Right atrium auricular region (tissue), 2 donors: ENCODE measurements at regions not wholly inside any gene's neighbourhood (a gene's known extent, or its start where the extent isn't known, plus 50 kb on each side); places are given as distances from the start of the nearest gene placed in this dataset.

Source experiments
- DNase-seq: peaks from one replicate; pipeline ENCODE4 v3.0.0-alpha.2; 2019; ENCODE audit warnings: low spot score
- H3K27ac ChIP-seq, 2 donors: fragments of 200-600 bp; sonication (generic); 1 replicate in 1 of 2; 2 replicates in 1 of 2; pipeline ENCODE4 v1.5.1; 2016 to 2019
- H3K27me3 ChIP-seq, 2 donors: fragments of 200-600 bp; sonication (generic); one replicate each; pipeline versions ENCODE4 v1.5.1 to v1.6.0; 2017 to 2019
- H3K36me3 ChIP-seq: fragments of 200-600 bp; sonication (generic); one replicate; pipeline ENCODE4 v1.5.1; 2016
- H3K4me1 ChIP-seq, 2 donors: fragments of 200-600 bp; sonication (generic); one replicate each; pipeline versions ENCODE4 v1.5.1 to v1.6.0; 2017 to 2019
- H3K4me3 ChIP-seq, 2 donors: fragments of 200-600 bp; sonication (generic); 1 replicate in 1 of 2; 2 replicates in 1 of 2; pipeline ENCODE4 v1.5.1; 2017 to 2019; ENCODE audit warnings: mild to moderate bottlenecking in 1 of 2, moderate library complexity in 1 of 2
- H3K9me3 ChIP-seq, 2 donors: fragments of 200-600 bp; sonication (generic); one replicate each; pipeline ENCODE4 v1.5.1; 2019
- TF ChIP-seq, protein P1 (sequence below), 2 donors: fragments of 200-600 bp; sonication (generic); IDR thresholded peaks; one replicate each; pipeline ENCODE4 v1.5.1; 2019; ENCODE audit warnings: antibody characterized with exemption in 2 of 2

GRCh38 chr5:135671052-135671705 is 92.4 kb upstream of the CXCL14 start:
- no peak for DNase-seq
- H3K27me3 ChIP-seq = no peaks in the 10 kb centered on the region
- H3K36me3 ChIP-seq = no peaks in the 10 kb centered on the region
- TF ChIP-seq, protein P1, sequence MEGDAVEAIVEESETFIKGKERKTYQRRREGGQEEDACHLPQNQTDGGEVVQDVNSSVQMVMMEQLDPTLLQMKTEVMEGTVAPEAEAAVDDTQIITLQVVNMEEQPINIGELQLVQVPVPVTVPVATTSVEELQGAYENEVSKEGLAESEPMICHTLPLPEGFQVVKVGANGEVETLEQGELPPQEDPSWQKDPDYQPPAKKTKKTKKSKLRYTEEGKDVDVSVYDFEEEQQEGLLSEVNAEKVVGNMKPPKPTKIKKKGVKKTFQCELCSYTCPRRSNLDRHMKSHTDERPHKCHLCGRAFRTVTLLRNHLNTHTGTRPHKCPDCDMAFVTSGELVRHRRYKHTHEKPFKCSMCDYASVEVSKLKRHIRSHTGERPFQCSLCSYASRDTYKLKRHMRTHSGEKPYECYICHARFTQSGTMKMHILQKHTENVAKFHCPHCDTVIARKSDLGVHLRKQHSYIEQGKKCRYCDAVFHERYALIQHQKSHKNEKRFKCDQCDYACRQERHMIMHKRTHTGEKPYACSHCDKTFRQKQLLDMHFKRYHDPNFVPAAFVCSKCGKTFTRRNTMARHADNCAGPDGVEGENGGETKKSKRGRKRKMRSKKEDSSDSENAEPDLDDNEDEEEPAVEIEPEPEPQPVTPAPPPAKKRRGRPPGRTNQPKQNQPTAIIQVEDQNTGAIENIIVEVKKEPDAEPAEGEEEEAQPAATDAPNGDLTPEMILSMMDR (IDR thresholded peaks at IDR 0.05) = no peak
- no peaks in the 10 kb centered on the region for H3K4me1 ChIP-seq
- H3K9me3 ChIP-seq = peaks cover 0 to 18% of the 10 kb centered on the region in 2 donors
- no peak overlapping the region for H3K4me3 ChIP-seq
- H3K27ac ChIP-seq = no peak overlapping the region

GRCh38 chr5:135670588-135670987 is 91.8 kb upstream of the CXCL14 start:
- Histone ChIP-seq H3K27me3 (no peaks in the 10 kb centered on the region), H3K36me3 (no peaks in the 10 kb centered on the region), H3K9me3 (peaks cover 0 to 12% of the 10 kb centered on the region in 2 donors), H3K4me3 (no peak overlapping the region), H3K27ac (no peak overlapping the region), H3K4me1 (no peaks in the 10 kb centered on the region)
- TF ChIP-seq, protein P1 (IDR thresholded peaks at IDR 0.05) = no peak
- DNase-seq = no peak

- H3K4me1 ChIP-seq = no peaks in the 10 kb centered on the region
- no peak for DNase-seq
- no peaks in the 10 kb centered on the region for H3K36me3 ChIP-seq
- H3K27me3 ChIP-seq = no peaks in the 10 kb centered on the region
- TF ChIP-seq, protein P1 (IDR thresholded peaks at IDR 0.05) = no peak
- H3K9me3 ChIP-seq = peaks cover 0 to under 1% of the 10 kb centered on the region in 2 donors
- no peak overlapping the region for H3K4me3 ChIP-seq
- no peak overlapping the region for H3K27ac ChIP-seq
Observed at GRCh38 chr5:135669416-135669815, 90.6 kb upstream of the CXCL14 start.

- TF ChIP-seq, protein P1 (IDR thresholded peaks at IDR 0.05) = no peak
- Histone ChIP-seq H3K4me1 (no peaks in the 10 kb centered on the region), H3K27ac (no peak overlapping the region), H3K36me3 (no peaks in the 10 kb centered on the region), H3K9me3 (no peaks in the 10 kb centered on the region), H3K4me3 (no peak overlapping the region), H3K27me3 (no peaks in the 10 kb centered on the region)
- DNase-seq = no peak
Observed at GRCh38 chr5:135667673-135668072, 88.9 kb upstream of the CXCL14 start.

DNA sequence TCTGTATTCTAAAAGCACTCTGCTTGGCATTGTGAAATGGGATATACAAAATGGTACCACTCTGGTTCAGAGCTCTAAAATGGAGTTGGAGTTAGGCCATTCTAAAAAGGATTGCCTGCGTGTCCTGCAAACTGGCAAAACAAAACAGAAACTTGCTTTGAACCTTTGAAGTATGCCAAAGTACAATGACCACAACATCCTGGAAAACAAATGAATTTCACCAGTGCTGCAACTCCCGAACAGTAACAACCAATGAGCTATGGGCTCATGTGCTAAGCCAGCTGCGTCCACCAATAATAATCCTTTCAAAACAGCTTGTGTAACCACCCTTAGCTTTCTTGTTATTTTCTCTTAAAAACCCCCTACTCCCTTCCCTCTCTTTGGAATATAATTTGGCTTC is 88.4 kb upstream of the CXCL14 start:
- TF ChIP-seq, protein P1 (IDR thresholded peaks at IDR 0.05) = no peak
- H3K36me3 ChIP-seq = no peaks in the 10 kb centered on the region
- H3K4me1 ChIP-seq = no peaks in the 10 kb centered on the region
- H3K27ac ChIP-seq = no peak overlapping the region
- DNase-seq = no peak
- H3K4me3 ChIP-seq = no peak overlapping the region
- H3K27me3 ChIP-seq = no peaks in the 10 kb centered on the region
- H3K9me3 ChIP-seq = no peaks in the 10 kb centered on the region

- no peak for DNase-seq
- Histone ChIP-seq H3K36me3 (no peaks in the 10 kb centered on the region), H3K27ac (no peak overlapping the region), H3K4me1 (no peaks in the 10 kb centered on the region), H3K27me3 (no peaks in the 10 kb centered on the region), H3K9me3 (no peaks in the 10 kb centered on the region), H3K4me3 (no peak overlapping the region)
- TF ChIP-seq, protein P1 (IDR thresholded peaks at IDR 0.05) = no peak
Observed at GRCh38 chr5:135662683-135663082, 83.9 kb upstream of the CXCL14 start.
